HG03025 (cell line): ENCODE measurements at regions not wholly inside any gene's neighbourhood (a gene's known extent, or its start where the extent isn't known, plus 50 kb on each side); places are given as distances from the start of the nearest gene placed in this dataset.
"Not testable (repeated sequence)": the region's sequence is repeated elsewhere in the genome, so short reads cannot be mapped to it uniquely, and the experiment has no call there.

Source experiments
- ATAC-seq: cut with Tn5 transposase; IDR thresholded peaks from one replicate; pipeline ENCODE4 v1.9.1; 2021; ENCODE audit warnings: mild to moderate bottlenecking, moderate library complexity; ENCODE audit not compliant: unreplicated experiment, low FRiP score

DNA sequence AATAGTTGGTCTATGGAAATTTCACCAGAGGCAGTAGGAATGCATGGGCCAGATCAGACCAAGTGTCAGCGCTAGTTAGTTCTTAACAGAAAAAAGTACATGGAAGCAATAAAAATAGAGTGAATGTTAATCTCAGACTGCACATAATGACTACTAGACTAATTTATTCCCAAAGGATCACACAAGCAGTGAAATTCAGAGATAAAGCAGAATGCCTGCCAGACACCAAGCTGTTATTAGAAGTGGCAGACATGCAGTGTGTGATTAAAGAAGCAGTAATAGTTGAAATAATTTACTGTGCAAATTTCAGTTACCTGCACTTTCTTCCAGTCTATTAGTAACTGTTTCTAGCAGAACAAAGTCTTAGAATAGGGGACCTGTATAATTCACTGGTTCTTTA lies 1024.2 kb downstream of the CDH9 start:
- no peak for ATAC-seq

DNA sequence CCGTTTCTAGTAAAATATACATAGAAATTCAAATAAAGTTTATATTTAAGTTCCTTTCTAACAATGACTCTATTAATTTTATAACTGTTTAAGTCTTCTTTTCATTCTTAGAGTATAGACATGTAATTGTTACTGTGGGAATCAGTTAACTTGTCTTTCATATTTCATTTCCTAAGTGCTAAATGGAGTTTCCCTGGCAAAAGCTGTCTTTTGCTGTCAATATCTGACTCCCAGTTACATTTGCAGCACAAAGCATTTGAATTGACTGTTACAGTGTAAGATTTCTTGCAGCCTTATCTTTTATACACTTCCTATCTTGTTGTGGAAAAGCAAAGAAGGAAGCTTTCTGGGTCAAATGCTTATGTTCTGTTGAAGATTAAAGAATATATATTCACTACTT lies 1026.3 kb downstream of the CDH9 start:
- ATAC-seq: no peak

- no peak for ATAC-seq
Observed at GRCh38 chr5:26009742-26010141, 1028.6 kb downstream of the CDH9 start.

GRCh38 chr5:26003966-26004365 lies 1034.4 kb downstream of the CDH9 start:
- ATAC-seq: no peak

DNA sequence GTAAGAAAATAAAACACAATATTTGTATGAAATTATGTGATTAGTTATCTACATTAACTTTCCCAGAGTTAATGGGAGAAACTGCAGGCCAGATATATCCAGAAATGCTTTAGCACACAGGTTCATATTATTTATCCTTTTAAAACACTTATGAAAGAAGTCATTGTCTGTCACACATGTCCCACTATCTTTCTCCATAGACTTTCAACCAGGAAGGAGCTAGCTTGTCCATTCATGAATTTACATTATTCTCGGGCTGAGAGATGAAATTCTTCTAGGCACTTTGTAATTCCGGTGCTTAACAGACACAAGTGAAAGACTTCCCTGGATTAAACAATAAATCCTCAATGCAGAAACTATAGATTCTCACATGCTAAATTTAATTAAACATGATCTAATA lies 1043.2 kb downstream of the CDH9 start:
- no peak for ATAC-seq

DNA sequence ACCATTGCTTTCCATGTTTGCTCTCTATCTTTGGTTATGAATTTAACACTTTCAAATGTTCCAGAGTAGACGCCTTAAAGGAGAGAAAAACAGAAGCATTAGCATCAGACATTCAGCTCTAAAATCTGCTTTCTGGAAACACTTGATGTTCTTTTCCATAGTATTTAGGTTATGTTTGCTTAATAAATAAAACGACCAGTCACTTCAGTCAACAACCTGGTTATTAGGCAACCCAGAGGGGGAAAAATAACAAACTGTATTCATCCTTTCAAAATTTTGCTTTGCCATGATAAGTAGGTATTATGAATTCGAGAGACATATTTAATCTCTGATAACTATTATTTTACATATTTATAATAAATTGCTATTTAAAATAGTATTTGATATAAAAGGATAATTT lies 1044.7 kb downstream of the CDH9 start:
- ATAC-seq: no peak

- no peak for ATAC-seq
Observed at GRCh38 chr5:25991639-25992038, 1046.7 kb downstream of the CDH9 start.

DNA sequence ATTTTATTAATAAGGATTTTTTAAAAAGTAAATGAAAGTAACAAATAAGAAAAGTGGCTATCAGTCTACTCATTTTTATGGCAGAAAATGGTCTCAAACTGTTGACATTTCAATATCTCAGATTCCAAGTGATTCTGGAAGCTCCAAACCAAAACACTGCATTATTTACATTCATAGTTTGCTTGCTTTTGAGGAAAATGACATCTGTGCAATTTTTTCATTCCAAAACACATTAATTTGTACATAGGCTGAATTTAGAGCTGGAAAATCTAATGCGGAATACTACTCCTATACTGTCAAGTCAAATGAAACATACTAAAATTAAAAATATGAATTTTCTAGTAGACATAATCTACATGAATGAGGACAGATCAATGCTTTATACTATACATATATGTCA lies 1047.6 kb downstream of the CDH9 start:
- ATAC-seq: no peak

- ATAC-seq: no peak
Observed at GRCh38 chr5:25979086-25979485, 1059.3 kb downstream of the CDH9 start.

DNA sequence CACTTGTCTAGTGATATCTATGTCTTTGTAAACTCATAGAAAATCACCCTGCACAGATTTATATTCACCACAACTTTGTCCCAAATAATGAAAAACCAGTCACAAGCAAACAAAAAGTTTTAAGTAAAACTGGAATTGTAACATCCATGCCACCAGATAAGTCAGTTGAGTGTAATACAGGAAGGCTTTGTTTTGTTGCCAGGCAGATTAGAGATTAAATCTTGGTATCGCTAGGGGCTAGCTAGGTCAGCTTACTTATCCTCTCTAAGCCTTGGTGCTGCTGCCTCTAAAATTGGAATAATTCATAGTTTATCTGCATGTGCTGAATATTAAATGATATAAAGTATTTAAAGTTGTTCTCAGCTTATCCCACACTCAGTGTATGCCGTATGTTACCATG lies 1062.5 kb downstream of the CDH9 start:
- no peak for ATAC-seq

DNA sequence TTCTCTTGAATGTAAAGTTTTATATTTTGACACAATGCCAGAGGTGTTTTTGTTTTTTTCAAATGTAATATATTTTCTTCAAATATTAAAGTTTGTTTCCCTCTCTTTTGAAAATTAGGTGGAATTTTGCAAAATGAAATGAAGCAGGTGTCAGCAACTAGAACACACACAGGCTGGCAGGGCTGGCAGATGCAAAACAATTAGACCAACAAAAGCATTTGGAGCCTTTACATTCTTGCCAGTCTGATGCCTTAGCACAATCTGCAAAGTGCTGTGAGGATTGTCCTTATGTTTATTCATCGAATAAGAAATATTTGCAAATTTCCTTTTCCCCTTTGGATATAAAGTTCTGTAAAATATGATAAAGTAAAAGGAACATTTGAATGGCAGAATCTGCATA lies 1063.9 kb downstream of the CDH9 start:
- ATAC-seq: no peak

DNA sequence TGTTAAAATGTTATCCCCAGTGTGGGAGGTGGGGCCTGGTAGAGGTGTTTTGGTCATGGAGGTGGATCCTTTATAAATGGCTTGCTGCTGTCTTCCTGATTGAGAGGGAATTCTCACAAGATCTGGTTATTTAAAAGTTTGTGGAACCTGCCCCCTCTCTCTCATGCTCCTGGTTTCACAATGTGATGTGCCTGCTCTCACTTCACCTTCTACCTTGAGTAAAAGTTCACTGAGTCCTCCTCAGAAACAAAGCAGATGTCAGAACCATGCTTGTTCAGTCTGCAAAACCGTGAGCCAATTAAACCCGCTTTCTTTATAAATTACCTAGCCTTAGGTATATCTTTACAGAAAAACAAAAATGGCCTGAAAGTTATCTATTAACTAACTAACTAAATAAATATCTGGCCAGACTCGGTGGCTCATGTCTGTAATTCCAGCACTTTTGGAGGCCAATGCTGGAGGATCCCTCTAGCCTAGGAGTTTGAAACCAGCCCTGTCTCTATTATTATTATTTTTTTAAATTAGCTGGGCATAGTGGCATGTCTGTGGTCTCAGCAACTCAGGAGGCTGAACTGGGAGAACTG lies 1067.4 kb downstream of the CDH9 start:
- no peak for ATAC-seq

DNA sequence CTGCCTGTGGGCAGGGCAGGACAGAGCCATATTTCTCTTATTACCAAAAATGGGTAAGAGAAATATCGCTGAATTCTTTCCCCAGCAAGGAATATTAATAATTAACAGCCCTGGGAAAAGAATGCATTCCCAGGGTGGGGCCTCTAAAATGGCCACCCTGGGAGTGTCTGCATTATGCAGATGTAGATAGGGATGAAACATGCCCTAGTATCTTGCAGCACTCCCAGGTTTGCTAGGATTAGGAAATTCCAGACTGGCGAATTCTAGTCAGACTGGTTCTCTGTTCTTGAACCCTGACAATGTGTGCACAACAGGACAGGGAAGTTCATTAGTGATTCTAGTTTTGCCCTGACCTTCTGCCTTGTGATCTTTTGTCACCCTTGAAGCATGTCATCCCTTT lies 1069.3 kb downstream of the CDH9 start:
- not testable (repeated sequence) for ATAC-seq

DNA sequence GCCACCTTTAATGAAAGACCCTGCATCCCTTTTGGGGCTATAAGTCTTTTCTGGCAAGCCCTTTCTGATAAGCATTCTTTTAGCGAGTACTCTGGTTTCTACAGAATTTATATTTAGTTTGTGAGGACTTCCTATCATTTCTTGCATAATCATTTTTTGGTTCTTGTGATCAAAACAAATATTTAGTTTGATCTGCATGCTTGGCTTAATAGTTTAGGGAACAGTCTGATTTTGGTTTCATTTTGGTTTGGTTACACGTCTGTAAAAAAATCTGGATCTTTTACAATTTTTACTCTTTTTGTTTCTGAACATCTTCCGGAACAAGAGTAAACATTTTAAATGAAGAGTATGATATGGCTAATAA lies 1074.4 kb downstream of the CDH9 start:
- no peak for ATAC-seq

DNA sequence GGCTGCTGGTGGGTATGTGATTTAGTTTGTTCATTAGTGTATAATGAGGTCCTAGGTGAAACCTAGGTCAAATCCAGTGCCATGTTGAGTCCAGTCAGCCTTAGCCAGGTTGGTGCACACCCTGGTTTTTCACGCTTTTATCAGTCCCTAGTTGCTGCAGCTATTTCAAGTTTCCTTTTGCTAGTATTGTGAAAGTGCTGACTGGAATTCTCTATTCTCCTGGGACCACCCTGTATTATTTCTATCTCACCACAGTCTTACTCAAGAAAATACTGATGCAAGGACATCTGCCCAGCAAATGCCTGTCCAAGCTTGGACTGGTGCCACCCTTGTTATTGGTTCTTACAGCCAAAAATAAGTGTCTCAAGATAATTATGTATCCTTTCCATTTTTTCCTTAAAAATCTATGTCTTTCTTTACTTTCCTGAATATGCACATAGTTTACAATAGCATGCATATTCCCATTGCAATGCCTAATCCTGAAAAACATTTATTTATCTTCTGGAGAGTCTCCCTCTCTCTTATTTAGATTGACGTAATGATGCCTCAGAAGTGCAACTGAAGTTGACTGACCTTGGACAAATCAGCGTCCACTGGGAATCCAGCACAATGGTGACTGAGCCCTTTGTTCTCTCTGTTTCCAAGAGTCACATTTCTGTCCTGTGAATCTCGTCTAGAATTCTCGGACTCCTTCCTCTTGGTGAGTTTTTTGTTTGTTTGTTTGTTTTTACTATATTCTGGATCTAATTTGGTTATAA lies 1075.0 kb downstream of the CDH9 start:
- no peak for ATAC-seq

DNA sequence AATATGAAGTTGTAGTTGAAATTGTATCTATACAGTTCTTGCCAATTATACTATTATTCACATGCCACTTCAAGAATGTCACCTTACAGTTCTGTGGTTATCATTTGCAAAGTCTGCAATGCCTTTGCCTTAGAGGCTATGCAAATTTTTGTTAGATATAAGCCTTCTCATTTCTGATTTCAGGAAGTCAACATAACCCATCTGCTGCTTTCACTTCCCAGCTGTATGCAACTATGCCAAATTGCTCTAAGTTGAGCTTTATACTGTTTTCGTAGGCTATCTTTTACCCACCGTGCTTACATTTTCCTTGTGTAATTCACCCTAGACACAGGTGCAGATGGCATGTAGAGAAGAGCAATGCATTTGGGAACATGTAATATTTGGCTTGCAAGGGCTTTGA lies 1083.0 kb downstream of the CDH9 start:
- no peak for ATAC-seq

DNA sequence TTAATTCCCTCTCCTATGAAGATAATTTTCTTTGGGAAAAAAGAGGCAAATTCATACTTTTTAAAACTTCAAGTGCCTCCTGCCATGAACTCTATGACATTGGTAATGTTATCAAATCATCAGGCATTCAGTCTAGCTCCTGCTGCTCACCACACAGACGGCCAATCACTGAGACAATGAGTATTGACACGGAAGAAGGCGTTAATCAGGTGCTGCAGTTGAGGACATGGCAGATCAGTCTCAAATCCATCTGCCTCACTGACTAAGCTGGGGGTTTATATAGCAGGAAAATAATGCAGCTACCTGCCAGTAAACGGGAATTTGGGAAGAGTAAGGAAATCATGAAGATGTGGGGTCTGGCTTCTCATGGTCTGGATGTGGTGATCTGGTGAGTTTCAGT lies 1087.7 kb downstream of the CDH9 start:
- no peak for ATAC-seq

DNA sequence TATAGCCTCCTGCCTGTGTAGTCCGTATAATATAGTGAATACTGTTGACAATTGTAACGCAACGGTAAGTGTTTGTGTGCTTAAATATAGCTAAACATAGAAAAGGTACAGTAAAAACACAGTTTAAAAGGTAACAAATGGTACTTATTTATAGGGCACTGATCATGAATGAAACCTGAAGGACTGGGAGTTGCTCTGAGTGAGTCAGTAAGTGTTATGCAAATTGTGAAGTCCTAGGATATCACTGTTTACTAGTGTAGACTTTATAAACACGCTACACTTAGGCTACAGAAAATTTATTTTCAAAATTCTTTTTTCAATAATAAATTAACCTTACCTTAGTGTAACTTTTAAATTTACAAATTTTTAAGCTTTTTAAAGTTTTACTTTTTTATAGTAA lies 1090.1 kb downstream of the CDH9 start:
- no peak for ATAC-seq

- no peak for ATAC-seq
Observed at GRCh38 chr5:25944786-25945185, 1093.6 kb downstream of the CDH9 start.

GRCh38 chr5:25909163-25909562 lies 1129.2 kb downstream of the CDH9 start:
- ATAC-seq: no peak

GRCh38 chr5:25905646-25906045 lies 1132.7 kb downstream of the CDH9 start:
- no peak for ATAC-seq

DNA sequence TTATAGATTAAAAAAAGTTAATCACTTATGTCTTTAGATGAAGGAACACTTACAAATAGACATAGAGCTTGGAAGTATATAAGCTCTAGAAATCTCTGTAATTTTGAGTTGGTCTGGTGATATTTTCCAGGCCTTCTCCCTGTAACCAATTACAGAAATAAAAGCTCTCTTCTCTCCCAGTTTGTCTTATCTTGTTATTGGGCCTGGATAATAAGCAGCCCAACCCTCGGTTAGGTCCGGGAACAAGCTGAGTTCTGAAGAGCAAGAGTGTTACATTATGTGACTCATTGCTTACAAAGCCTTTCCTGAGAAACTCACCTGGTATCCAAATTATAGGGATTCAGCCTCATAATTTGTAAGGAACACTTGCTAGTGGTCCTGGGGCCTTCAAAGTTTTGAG lies 1146.2 kb downstream of the CDH9 start:
- no peak for ATAC-seq

DNA sequence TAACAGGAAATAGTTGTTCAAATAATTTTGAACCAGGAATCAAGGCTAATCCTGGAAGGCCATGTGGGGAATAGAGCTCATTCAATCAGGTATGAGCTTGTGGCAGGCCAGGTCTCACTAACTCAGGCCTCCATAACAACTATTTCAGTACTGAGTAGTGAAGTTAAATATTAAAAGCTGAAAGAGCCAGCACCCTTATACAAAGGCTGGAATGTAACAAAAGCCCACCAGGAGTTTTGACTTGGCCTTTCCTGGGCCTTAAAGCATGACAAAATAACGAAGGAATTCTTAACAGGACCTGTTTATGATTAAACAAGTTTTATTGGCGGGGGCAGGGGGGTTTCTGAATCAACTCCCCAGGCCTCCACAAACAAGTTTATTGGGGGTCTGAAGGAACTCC lies 1146.7 kb downstream of the CDH9 start:
- no peak for ATAC-seq
